GDM1 (cell line): ENCODE measurements at regions not wholly inside any gene's neighbourhood (a gene's known extent, or its start where the extent isn't known, plus 50 kb on each side); places are given as distances from the start of the nearest gene placed in this dataset.
"Not testable (repeated sequence)": the region's sequence is repeated elsewhere in the genome, so short reads cannot be mapped to it uniquely, and the experiment has no call there.

Experiments used
- DNase-seq: peaks from one replicate; lab custom pipeline; 2025; lab: John Stamatoyannopoulos, UW

- no peak for DNase-seq
Observed at GRCh38 chr12:93204896-93205295, 172.8 kb upstream of the NUDT4 start.

- no peak for DNase-seq
Observed at GRCh38 chr12:93205361-93205760, 172.4 kb upstream of the NUDT4 start.

GRCh38 chr12:93208011-93208410, 169.7 kb upstream of the NUDT4 start:
- no peak for DNase-seq

GRCh38 chr12:93214523-93215289, 163.0 kb upstream of the NUDT4 start:
- DNase-seq = no peak

GRCh38 chr12:93215290-93215678, 162.4 kb upstream of the NUDT4 start:
- no peak for DNase-seq

GRCh38 chr12:93219947-93220346, 157.8 kb upstream of the NUDT4 start:
- no peak for DNase-seq

GRCh38 chr12:93221841-93222240, 155.9 kb upstream of the NUDT4 start:
- no peak for DNase-seq

- no peak for DNase-seq
Observed at GRCh38 chr12:93223440-93224426, 154.0 kb upstream of the NUDT4 start.

GRCh38 chr12:93225094-93225493, 152.6 kb upstream of the NUDT4 start:
- no peak for DNase-seq

- DNase-seq = no peak
Observed at GRCh38 chr12:93226361-93226760, 151.4 kb upstream of the NUDT4 start.

- no peak for DNase-seq
Observed at GRCh38 chr12:93229494-93230325, 148.0 kb upstream of the NUDT4 start.

- no peak for DNase-seq
Observed at GRCh38 chr12:93230326-93230720, 147.4 kb upstream of the NUDT4 start.

- no peak for DNase-seq
Observed at GRCh38 chr12:93231938-93232337, 145.8 kb upstream of the NUDT4 start.

- DNase-seq = no peak
Observed at GRCh38 chr12:93234641-93235040, 143.1 kb upstream of the NUDT4 start.

GRCh38 chr12:93235881-93236280, 141.8 kb upstream of the NUDT4 start:
- no peak for DNase-seq

GRCh38 chr12:93237235-93237915, 140.3 kb upstream of the NUDT4 start:
- no peak for DNase-seq

GRCh38 chr12:93238512-93239262, 139.0 kb upstream of the NUDT4 start:
- not testable (repeated sequence) for DNase-seq

- DNase-seq = not testable (repeated sequence)
Observed at GRCh38 chr12:93239789-93240188, 137.9 kb upstream of the NUDT4 start.

- DNase-seq = no peak
Observed at GRCh38 chr12:93242154-93242972, 135.4 kb upstream of the NUDT4 start.

GRCh38 chr12:93243382-93243688, 134.4 kb upstream of the NUDT4 start:
- DNase-seq = no peak
